CD4-positive, alpha-beta T cell (primary cell): ENCODE measurements at regions not wholly inside any gene's neighbourhood (a gene's known extent, or its start where the extent isn't known, plus 50 kb on each side); places are given as distances from the start of the nearest gene placed in this dataset.

Experiments
- ATAC-seq: fragments of 200-7000 bp; cut with Tn5 transposase; one replicate; pipeline ENCODE4 v1.10.0; 2022; ENCODE audit warnings: mild to moderate bottlenecking; ENCODE audit not compliant: poor library complexity
- CTCF ChIA-PET: fragments of 350-600 bp; sonication (Branson Sonifier 250); formaldehyde crosslinking; loops from one replicate; lab custom pipeline; 2021; ENCODE audit warnings: antibody characterized with exemption, inconsistent platforms; lab: Charles Lee
- POLR2A ChIA-PET: fragments of 350-600 bp; sonication (Branson Sonifier 250); formaldehyde crosslinking; loops from one replicate; lab custom pipeline; 2021; ENCODE audit warnings: antibody characterized with exemption, inconsistent platforms; lab: Charles Lee
- DNase-seq, 14 experiments: peaks; one replicate each; pipeline ENCODE4 v3.0.0-alpha.2; 2013 to 2020; ENCODE audit warnings: mixed read lengths in 2 of 14
- H3K27ac ChIP-seq, 2 donors: one replicate each; pipeline versions ENCODE4 v1.5.1 to v1.7.0; 2013; ENCODE audit warnings: low read length in 2 of 2, low read depth in 1 of 2, mild to moderate bottlenecking in 1 of 2
- H3K27me3 ChIP-seq, 2 experiments: 1 replicate in 1 of 2; 2 replicates in 1 of 2; pipeline versions ENCODE4 v1.6.1 to v1.7.0; 2013; ENCODE audit warnings: low read length in 2 of 2, control low read depth in 1 of 2, mild to moderate bottlenecking in 1 of 2, moderate library complexity in 1 of 2; ENCODE audit not compliant: insufficient read depth in 2 of 2, control insufficient read depth in 1 of 2
- H3K36me3 ChIP-seq: one replicate; pipeline ENCODE4 v1.6.1; 2013; ENCODE audit warnings: low read length, control low read depth; ENCODE audit not compliant: insufficient read depth
- H3K4me1 ChIP-seq: one replicate; pipeline ENCODE4 v1.6.1; 2013; ENCODE audit warnings: low read length, control low read depth; ENCODE audit not compliant: insufficient read depth
- H3K4me3 ChIP-seq: one replicate; pipeline ENCODE4 v1.5.1; 2013; ENCODE audit warnings: mild to moderate bottlenecking, low read length, moderate library complexity
- H3K9me3 ChIP-seq, 2 experiments: 1 replicate in 1 of 2; 2 replicates in 1 of 2; pipeline versions ENCODE4 v1.6.1 to v1.7.0; 2013; ENCODE audit warnings: low read length in 2 of 2, mild to moderate bottlenecking in 2 of 2, control low read depth in 1 of 2, moderate library complexity in 1 of 2; ENCODE audit not compliant: control insufficient read depth in 1 of 2, insufficient read depth in 1 of 2
- H3K27ac Mint-ChIP-seq: one replicate; pipeline ENCODE4 v1.8.0; 2020; ENCODE audit warnings: mixed read lengths
- H3K27me3 Mint-ChIP-seq: one replicate; pipeline ENCODE4 v1.8.0; 2021; ENCODE audit warnings: mixed read lengths
- H3K36me3 Mint-ChIP-seq: one replicate; pipeline ENCODE4 v1.8.0; 2021; ENCODE audit warnings: low read depth, mixed read lengths
- H3K4me1 Mint-ChIP-seq: one replicate; pipeline ENCODE4 v1.8.0; 2021; ENCODE audit warnings: low read depth, mixed read lengths
- H3K4me3 Mint-ChIP-seq: one replicate; pipeline ENCODE4 v1.8.0; 2020; ENCODE audit warnings: mild to moderate bottlenecking, mixed read lengths
- H3K9me3 Mint-ChIP-seq: one replicate; pipeline ENCODE4 v1.8.0; 2020; ENCODE audit warnings: mixed read lengths
- CTCF ChIP-seq: fragments of 200-600 bp; IDR thresholded peaks from one replicate; pipeline ENCODE4 v1.8.0; 2022; ENCODE audit warnings: antibody characterized with exemption, mild to moderate bottlenecking
- intact Hi-C, 2 experiments: fragments of 100-400 bp; cut with DNase I in 1 of 2; cut with micrococcal nuclease in 1 of 2; formaldehyde crosslinking; loops; one replicate each; pipeline versions ENCODE4 v1.15.1 to v1.9.0; 2023 to 2025; cut with DNase I, micrococcal nuclease

DNA sequence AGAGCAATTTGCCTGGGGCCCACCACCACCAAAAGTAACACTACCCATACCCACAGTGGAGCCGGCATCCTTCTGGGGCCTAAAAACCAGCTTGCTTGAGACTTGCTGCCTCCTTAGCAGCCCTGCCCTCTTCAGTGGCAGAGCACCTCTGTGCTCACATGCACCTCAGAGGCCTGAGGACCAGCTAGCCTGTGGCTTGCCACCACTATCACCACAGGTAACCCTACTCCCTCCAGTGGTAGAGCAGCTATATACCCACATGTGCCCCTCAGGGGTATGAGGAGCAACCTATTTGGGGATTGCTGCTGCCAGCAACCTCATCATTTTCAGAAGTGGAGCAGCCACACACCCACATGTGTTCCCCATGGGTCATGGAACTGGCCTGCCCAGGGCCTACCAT is 111.4 kb upstream of the SPRY2 start:
- Histone ChIP-seq H3K4me3 (no peak overlapping the region), H3K4me1 (no peaks in the 10 kb centered on the region), H3K27ac (no peak overlapping the region), H3K36me3 (no peaks in the 10 kb centered on the region), H3K27me3 (no peaks in the 10 kb centered on the region), H3K9me3 (peaks cover 0 to 10% of the 10 kb centered on the region in 2 experiments)
- no peak for DNase-seq
- H3K4me1 Mint-ChIP-seq = peaks cover 4% of the 10 kb centered on the region
- H3K36me3 Mint-ChIP-seq = no peaks in the 10 kb centered on the region
- no peak overlapping the region for H3K27ac Mint-ChIP-seq
- peaks cover 8% of the 10 kb centered on the region for H3K27me3 Mint-ChIP-seq
- H3K9me3 Mint-ChIP-seq = peaks cover 2% of the 10 kb centered on the region
- no peak overlapping the region for H3K4me3 Mint-ChIP-seq
- ChIA-PET CTCF (no interaction called here), POLR2A (no interaction called here)
- intact Hi-C loops = no loop called here
- no peak for ATAC-seq
- no peak for TF ChIP-seq CTCF

GRCh38 chr13:80451641-80452040 is 110.7 kb upstream of the SPRY2 start:
- Mint-ChIP-seq H3K36me3 (no peaks in the 10 kb centered on the region), H3K9me3 (peaks cover 2% of the 10 kb centered on the region), H3K27ac (no peak overlapping the region), H3K27me3 (peaks cover 8% of the 10 kb centered on the region), H3K4me1 (peaks cover 4% of the 10 kb centered on the region), H3K4me3 (no peak overlapping the region)
- intact Hi-C loops = no loop called here
- DNase-seq (no peak), ATAC-seq (no peak)
- no peak overlapping the region for H3K27ac ChIP-seq
- no peak for TF ChIP-seq CTCF
- H3K36me3 ChIP-seq = no peaks in the 10 kb centered on the region
- H3K4me1 ChIP-seq = no peaks in the 10 kb centered on the region
- no peak overlapping the region for H3K4me3 ChIP-seq
- ChIA-PET POLR2A (no interaction called here), CTCF (no interaction called here)
- peaks cover 0 to 10% of the 10 kb centered on the region in 2 experiments for H3K9me3 ChIP-seq
- H3K27me3 ChIP-seq = no peaks in the 10 kb centered on the region

DNA sequence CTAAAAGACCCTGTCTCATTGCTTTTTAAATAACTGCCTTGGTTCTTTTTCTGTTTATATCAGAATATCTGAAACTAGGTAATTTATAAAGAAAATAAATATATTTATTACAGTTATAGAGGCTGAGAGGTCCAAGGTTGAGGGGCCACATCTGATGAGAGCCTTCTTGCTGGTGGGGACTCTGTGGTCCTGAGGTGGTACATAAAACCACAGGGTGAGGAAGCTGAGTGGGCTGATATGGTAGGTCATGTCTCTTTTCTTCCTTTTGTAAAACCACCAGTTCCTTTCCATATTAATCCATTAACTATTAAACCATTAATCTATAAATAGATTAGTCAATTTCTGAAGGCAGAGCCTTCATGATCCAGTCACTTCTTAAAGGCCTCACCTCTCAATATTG is 109.5 kb upstream of the SPRY2 start:
- Histone ChIP-seq H3K4me3 (no peak overlapping the region), H3K9me3 (peaks cover 0 to 10% of the 10 kb centered on the region in 2 experiments), H3K27ac (no peak overlapping the region), H3K36me3 (no peaks in the 10 kb centered on the region), H3K27me3 (no peaks in the 10 kb centered on the region), H3K4me1 (no peaks in the 10 kb centered on the region)
- H3K27me3 Mint-ChIP-seq = peaks cover 8% of the 10 kb centered on the region
- intact Hi-C loops = no loop called here
- ChIA-PET POLR2A (no interaction called here), CTCF (no interaction called here)
- no peak overlapping the region for H3K27ac Mint-ChIP-seq
- H3K4me3 Mint-ChIP-seq = no peak overlapping the region
- no peak for ATAC-seq
- H3K4me1 Mint-ChIP-seq = peaks cover 4% of the 10 kb centered on the region
- no peaks in the 10 kb centered on the region for H3K36me3 Mint-ChIP-seq
- peaks cover 2% of the 10 kb centered on the region for H3K9me3 Mint-ChIP-seq
- no peak for DNase-seq
- no peak for TF ChIP-seq CTCF
